NB4 (cell line): ENCODE measurements at regions not wholly inside any gene's neighbourhood (a gene's known extent, or its start where the extent isn't known, plus 50 kb on each side); places are given as distances from the start of the nearest gene placed in this dataset.

Experiments
- CTCF ChIP-seq: IDR thresholded peaks from one replicate; pipeline ENCODE4 v1.5.1; 2012; ENCODE audit warnings: low read depth, low read length
- MYC ChIP-seq: IDR thresholded peaks from 2 replicates; pipeline ENCODE4 v1.6.1; 2011; ENCODE audit warnings: low read depth, low read length

DNA sequence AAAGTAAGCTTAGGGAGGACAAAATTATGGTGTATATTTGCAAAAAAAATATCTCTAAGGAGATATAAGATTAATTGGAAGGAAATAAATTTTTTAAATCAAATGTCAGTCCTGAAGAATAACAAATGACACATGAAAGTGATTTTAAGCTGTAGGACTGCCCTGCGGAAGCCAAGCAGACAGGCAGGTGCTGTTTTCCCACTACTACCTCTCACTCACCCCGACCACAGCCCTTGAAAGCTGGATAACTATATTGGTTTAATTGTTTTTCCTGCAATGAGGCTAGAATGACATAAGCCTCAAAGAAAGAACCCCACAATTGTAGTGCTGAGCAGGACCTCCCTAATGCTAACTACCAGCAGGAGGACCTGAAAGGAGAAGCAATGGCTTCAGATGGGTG lies 68.6 kb upstream of the VIPR2 start:
- TF ChIP-seq CTCF, result no peak
- TF ChIP-seq MYC, result no peak
